ENCODE measurements at regions not wholly inside any gene's neighbourhood (a gene's known extent, or its start where the extent isn't known, plus 50 kb on each side); places are given as distances from the start of the nearest gene placed in this dataset.

GRCh38 chr1:24999426-24999825, 69.3 kb upstream of the RUNX3 start:
- no peak for DNase-seq

- no peak for DNase-seq
Measured at GRCh38 chr1:24998563-24999245, 68.6 kb upstream of the RUNX3 start.

DNA sequence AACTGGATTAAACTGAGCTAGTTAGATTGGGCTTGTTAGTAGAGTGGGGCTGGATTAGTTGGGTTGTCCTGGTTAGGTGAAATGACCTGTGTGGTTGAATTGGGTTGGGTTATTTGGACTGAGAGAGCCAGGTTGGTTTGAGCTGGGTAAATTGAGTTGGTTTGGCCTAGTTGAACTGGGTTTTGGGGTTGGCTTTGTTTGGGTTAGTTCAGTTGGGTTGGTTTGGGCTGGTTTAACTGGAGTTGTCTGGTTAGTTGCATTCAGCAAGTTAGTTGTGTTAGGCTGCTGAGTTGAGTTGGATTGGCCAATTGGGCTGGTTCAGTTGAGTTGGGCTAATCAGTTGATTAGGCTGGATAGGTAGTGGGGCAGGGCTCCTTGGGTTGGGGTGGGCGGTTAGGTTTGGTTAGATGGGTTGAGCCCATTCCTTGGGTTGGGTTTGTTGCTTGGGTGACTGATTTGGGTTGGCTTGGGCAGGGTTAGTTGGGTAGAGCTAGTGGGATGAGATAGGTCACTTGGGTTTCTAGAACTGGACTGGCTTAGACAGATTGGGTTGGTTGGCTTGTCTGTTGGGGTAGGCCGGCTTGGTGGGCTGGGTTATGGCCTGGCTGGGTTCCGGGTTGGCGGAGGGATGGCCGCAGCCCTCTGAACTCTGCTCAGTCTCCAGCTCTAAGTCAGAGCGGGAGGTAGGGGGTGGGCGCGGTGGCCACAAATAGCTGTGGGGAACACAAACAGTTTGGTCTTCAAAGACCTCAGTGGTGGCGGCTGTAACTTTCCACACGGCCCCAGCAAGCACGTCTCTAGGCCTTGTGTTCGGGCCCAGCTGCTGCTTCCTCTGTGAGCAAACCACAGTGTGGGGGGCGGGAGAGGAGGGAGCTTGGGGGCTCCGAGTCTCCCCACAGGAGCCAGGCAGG, 67.2 kb upstream of the RUNX3 start:
- DNase-seq = no peak

DNA sequence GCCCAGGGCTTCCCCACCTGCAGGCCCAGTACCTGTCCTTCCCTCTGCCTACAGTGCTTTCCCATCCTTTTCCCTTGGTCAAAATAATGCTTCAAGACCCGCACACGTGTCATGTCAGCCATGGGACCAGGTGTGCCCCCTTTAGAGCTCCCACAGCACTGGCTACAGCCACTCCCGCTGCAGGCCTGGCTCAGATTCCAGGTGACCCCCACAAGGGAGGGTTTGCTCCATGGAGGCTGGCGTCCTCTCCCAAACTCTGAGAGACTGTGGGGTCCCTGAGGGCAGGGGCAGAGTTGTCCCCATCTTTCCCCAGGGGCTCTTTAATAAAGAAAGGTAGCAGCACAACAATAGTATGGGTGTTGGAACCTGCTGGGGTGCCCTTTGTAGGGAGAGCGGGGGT, 66.4 kb upstream of the RUNX3 start:
- DNase-seq = no peak

DNA sequence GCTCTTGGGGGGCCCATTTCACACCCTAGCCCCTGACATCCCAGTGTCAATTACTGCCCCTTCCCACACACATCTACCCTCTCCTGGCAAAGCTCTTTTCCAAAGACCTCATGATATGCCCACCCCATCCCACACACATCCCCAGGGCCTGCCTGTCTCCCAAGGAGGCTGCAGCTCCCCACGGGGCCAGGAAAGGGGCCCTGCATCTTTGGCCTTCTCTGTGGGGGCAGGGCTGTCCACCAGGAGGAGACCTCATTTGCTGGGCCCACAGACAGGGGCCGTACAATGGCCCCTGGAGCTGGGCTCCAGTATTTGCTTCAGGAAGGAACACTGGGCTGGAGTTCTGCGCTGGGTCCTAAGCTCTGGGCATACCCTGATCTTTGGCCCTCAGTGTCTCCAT, 65.6 kb upstream of the RUNX3 start:
- DNase-seq = no peak

- no peak for DNase-seq
Measured at GRCh38 chr1:24995140-24995539, 65.1 kb upstream of the RUNX3 start.

GRCh38 chr1:24993871-24994580, 64.0 kb upstream of the RUNX3 start:
- DNase-seq = no peak

DNA sequence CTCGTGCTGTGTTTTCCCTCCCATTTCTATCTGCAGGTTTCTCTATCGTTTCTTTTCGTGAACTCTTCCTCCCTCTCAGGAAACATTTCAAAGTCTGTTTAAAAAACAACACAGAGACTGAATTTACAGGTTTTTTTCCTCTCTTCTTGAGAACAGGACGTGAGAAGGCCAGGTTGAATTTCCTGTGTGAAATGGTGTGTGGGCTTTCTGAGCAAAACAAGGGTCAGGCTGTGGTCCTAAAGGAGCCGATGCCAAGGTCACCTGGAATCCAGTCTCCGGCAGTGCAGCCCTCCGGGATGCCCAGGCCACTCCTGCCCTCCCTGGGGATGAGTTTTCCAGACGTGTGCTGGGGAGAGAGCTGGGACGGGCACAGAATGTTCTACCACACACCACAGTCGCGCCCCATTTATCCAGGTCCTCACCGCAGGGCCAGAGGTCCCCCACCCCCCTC, 62.7 kb upstream of the RUNX3 start:
- no peak for DNase-seq

DNA sequence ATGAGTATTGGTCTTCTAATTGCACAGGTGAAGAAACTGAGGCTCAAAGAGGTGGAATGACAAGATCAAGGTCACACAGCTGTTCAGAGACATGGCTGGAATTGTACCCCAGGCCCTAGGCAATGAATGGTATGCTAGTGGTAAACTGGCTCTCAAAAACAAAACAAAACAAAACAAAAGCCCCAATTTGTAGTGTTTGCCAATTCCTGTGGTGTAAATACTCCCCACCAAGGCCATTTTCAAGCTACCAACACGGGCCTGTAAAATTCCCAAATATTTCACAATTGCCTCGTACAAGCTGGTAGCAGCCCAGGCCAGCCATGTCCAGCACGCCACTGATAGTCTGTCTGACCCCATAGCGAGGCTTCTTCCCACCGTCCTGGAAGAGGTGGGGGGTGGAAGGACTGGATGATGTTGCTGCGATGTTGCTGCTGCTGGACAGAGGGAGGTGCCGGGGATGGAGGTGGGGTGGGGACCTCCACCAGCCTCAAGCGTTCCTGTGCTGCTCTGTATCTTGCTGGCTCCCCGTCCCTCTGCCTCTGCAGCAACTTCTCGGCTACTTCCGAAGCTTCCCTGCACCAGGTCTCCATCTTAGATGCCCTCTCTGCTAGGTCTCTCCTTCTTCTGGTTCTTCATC, 62.2 kb upstream of the RUNX3 start:
- no peak for DNase-seq

- DNase-seq = no peak
Measured at GRCh38 chr1:24991697-24992096, 61.6 kb upstream of the RUNX3 start.

GRCh38 chr1:24990779-24991641, 60.9 kb upstream of the RUNX3 start:
- DNase-seq = no peak

- no peak for DNase-seq
Measured at GRCh38 chr1:24990136-24990535, 60.1 kb upstream of the RUNX3 start.

- no peak for DNase-seq
Measured at GRCh38 chr1:24989082-24989481, 59.0 kb upstream of the RUNX3 start.

DNA sequence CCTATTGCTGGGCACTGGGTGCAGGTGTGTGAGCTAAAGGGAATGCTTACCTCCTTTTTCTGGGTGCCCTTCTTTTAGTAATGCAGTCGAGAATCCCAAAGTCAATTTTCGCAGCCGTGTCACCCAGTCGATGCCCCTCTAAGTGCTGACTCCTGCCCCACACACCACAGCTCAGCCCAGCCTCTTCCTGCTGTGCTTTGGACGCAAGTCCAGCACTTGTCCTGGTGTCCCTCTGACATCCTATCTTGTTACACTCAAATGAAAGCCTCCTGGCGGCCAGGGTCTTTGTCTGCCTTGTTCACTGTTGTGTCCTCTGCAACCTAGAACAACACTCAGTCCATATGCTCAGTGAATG, 58.5 kb upstream of the RUNX3 start:
- DNase-seq = no peak

DNA sequence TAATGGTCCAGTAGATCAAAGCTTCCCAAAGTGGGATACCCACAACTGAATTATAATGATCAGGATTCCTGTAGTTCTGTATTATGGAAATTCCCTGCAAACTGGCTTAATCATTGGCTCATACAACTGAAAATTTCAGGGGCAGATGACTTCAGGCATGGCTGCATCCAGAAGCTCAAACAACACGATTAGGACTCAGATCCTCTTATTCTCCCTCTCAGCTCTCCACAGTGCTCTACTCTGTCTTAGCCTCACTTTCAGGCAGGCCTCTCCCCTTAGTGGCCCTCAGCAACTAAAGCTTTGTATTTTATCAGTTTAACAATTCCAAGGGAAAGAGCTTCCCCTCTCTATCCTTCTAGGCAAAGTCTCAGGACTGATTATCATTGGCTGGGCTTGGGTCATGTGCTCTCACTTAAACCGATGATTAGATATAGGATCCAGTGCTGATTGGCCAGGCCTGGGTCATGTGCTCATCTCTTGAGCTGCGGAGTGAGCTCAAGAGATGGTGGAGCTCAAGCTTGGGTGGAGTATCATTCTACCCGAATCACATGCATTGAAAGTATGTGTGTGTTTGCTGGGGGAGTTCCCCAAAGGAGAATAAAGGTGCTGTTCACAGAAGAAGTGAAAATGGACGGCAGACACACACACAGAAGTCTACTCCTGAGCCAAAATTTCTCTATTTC, 57.9 kb upstream of the RUNX3 start:
- no peak for DNase-seq

DNA sequence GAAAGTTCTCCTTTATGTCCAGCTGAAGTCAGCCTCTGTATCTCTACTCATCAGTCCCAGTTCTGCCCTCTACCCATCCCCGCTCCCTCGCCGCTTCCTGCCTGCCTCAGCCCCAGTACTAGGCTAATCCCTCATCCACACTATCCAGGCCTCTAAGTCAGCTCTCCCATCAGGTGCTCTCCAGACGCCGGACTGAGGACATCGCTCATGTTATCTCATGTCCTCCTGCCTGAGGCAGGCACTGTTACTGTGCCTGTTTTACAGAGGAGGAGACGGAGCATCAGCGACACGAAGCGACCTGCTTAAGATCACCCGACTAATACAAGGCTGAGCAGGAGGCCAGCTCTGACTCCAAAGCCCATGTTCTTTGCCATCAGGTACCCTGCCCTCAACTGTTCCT, 57.3 kb upstream of the RUNX3 start:
- no peak for DNase-seq

DNA sequence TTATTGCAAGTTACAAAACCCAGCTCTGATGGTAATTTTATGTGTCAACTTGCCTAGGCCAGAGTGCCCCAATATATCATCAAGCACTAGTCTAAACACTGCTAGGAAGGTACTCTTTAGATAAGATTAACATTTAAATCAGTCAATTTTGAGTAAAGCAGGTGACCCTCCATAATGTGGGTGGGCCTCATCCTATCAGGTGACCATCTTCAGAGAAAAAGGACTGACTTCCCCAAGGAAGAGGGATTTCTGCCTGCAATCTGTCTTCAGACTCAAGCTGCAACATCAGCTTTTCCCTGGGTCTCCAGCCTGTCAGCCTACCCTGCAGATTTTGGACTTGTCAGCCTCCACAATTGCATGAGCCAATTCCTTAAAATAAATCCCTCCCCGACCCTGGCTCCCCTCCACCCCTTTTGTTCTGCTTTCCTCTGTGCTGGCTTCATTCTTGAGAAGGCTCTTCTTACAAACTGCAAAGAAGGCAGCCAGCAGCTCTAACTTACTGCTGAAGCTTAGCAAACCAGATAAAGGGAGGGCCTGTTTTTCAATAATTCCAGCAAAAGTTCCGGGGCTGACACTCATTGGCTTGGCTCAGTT, 56.4 kb upstream of the RUNX3 start:
- no peak for DNase-seq

GRCh38 chr1:24985737-24986136, 55.7 kb upstream of the RUNX3 start:
- no peak for DNase-seq

DNA sequence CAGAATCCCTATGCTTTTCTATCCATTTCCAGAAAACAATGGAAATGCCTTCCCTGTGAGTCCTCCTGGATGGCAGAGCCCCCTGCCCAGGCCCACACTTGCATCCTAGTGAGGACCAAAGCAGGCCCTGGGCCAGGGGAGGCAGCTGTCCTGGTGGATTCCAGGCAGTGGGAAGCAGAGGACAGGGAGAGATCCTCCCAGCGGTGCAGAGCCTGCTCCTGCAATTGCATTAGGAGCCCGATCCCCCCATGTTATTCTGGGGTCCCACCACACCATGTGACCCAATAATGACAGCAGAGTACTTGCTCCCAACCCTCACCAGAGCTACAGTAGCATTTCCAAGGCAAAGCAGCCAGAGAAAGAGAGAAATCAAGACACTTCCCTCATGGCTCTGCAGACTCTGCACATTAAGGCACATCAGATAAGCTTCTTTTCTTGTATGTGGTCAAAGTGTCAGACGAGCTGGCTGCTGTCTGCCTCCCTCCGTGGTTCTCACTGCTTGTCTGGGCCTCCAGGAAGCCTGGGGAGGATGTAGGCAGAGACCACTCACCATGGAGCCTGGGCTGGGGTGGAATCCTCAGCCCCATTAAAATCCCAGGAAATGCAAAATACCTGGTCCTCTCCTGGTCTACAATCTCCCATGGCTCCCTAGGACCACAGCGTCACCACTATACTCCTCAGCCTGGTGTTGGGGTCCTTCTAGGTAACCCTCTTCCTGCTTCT, 54.9 kb upstream of the RUNX3 start:
- peak; percentile 41 for DNase-seq

GRCh38 chr1:24984300-24984699, 54.2 kb upstream of the RUNX3 start:
- no peak for DNase-seq

All from effector CD4-positive, alpha-beta T cell (primary cell).